DMS153 (cell line): ENCODE measurements at regions not wholly inside any gene's neighbourhood (a gene's known extent, or its start where the extent isn't known, plus 50 kb on each side); places are given as distances from the start of the nearest gene placed in this dataset.

Experiments used
- DNase-seq: peaks from one replicate; lab custom pipeline; 2025; lab: John Stamatoyannopoulos, UW

DNA sequence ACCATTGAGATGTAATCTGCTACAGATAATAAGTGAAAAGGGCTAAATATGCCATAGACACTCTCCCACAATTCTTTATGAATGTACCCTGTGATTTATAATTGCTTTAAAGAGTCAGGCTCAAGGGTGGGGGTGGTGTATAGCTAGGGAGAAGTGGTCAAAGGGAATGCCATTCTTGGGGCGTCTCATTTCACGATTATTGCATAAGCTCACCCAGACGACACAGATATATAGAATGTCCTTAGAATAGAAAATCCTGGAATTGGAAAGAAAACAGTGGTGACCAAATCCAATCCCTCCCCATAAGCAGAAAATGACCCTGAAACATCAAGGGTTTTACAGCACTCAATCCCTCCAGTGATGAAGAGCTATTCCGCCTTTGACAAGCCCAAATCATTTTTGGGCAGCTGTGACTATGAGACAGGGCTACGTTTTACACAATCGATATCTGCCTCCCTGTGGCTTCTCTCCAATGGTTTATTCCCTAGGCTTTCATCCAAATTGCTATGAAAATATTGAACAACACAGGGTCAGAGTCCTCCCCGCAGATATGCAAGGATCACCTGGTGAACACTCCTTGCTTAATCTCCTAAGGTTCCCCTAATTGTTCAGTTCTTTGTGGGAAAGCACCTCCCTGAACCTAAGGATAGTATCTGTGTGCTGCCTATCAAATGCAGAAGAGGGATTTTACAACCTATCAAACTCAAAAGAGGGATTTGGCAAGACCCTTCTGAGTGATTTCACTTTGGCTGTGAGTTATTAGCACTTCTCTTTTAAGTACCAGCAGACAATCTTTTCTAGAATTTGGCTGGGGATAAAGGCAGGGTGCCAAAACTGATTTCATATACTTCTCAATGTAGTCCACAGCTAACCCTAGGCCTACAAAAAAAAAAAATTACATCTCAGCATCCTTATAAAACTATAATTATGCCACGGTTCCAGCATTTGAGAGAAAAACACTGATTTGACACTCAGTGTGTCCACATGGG is 144.9 kb upstream of the CDH6 start:
- no peak for DNase-seq

DNA sequence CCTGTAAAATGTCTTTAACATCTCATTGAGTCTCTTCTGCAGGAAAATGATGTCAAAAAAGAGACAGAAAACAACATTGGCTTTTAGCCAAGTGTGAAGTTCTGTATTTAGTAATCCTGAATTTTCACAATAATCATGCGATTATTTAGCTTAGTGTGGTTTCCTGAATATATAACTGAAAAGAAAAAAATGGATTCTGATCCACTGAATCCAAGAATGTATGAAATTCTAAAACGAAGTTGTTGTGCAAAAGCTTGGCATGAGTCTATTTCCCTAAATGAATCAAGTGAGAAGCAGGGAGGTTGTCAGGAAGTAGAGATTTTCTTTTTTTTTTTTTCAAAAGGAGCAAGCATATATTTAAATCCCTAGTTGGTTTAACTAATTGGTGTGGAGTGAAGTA is 145.9 kb upstream of the CDH6 start:
- DNase-seq: no peak

DNA sequence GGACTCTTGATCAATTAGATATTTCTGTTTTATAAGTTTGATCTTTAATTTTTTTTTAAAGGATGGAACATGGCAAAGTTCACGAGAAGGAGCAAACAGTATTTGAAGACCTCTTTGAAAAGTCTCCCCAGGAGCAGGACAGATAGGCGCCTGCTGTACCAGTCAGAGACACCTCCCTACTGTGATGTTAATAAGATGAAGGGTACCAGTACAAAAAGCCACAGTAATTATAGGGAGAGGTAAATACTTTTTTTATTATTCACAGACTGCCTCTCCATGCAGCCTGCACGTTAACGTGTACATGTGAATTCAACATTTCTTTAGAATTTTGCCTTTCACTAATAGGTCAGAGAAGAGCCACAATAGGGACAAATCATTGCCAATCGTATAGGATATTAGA is 146.5 kb upstream of the CDH6 start:
- no peak for DNase-seq

DNA sequence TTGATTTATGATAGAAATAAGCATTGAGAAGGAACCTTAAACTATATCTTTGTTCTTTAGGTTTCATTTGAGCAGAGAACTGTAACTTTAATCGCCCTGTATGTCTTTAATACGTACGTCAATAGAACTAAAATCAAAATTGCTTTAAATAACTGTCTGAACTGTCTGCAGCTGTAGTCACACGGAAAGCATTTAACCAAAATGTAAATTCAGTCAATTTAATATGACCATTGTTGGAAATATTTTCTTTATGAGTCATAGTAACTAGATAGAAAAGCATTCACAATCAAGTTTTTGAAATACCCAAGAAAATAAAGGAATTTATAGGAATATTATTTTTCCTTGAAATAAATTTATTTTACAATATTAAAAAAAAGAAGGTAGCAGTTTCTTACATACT is 157.1 kb upstream of the CDH6 start:
- no peak for DNase-seq

DNA sequence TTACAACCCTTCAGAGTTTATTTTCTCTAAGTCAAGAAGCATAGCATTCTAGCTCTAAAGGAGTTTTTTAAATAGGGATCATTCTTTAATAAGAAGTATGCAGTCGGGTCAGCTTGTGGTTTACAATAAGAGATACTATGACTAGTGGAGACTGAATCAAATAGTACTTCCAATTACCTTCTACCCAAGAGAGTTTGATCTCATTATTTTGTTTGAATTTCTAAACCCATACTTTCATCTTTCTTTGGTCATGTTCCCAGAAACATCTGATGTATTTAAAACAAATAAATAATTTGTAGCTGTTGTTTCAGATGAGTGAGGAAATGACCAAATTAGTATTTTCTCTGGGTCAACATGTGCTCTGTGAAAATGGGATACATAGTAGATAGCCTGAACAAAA is 160.2 kb upstream of the CDH6 start:
- DNase-seq: no peak

DNA sequence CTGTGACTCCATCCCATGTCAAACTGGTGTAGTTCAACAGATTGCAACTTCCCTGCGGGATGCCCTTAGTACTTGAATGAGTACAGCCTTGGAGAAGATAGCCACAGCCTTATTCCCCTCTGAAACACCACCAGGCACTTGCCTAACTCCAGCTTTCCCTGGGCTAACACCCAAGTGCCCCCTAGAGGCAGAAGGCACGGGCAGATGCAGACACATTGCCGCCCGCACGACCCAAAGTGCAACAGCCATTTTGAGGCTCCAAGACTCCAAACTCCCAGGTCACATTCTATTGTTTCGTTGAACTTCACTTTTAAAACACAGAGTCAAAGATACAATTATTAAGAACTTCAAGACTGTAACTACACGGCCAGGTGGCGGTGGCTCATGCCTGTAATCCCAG is 163.6 kb upstream of the CDH6 start:
- no peak for DNase-seq

DNA sequence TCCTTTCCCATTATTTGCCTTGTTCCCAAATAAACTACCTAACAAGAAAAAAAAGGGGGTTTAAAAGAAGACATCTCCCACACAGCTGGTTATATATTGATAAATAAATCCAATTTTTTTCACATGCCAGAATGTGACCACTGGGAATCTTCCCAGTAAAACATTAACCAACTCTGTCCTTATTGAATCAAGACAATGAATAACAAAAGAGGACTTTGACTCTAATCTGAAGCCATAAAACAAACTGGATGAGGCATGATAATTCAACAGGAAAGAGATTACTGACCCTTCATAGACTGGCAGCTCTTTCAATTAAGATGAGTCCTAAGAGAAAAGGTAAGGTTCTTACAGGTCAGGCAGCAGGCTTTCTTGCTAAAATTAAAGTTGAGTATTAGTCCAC is 165.8 kb upstream of the CDH6 start:
- DNase-seq: no peak

DNA sequence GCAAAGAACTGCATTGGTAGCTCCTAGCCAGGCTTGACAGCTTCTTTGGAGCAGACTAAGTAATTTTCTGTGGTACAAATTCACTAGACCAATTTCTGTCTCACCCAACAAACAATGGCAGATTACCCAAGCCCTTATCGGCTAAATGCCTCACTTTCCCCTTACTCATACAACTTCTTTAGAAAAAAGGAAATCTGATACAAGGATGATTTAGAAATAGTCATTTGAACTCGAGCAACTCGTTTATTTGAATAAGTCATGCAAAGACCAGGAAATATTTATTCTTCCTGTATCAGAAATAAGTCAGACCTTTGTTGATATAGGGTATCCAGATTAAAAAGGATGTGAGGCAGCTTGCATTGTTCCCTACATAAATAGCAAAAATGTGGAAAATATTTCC is 170.4 kb upstream of the CDH6 start:
- DNase-seq: no peak

DNA sequence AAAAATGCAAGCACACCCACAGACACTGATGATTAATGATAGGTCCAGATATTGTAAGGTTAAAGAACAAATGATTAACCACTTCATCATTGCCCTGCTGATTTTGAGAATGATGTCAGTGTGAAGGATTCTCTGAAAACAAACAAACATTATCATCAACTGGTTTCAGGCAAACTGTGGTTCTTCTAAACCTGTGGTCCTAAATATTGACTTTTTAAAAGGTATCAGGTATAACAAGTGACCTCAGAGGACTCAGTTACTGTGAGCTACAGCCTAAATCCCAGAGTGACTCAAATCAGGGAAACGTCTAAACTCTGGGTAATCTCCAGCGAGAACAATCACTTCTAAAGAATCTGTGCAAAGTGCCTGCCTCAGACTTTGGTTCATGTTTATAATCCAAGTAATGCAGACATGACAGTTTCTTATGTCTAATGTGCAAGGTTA is 172.3 kb upstream of the CDH6 start:
- no peak for DNase-seq

DNA sequence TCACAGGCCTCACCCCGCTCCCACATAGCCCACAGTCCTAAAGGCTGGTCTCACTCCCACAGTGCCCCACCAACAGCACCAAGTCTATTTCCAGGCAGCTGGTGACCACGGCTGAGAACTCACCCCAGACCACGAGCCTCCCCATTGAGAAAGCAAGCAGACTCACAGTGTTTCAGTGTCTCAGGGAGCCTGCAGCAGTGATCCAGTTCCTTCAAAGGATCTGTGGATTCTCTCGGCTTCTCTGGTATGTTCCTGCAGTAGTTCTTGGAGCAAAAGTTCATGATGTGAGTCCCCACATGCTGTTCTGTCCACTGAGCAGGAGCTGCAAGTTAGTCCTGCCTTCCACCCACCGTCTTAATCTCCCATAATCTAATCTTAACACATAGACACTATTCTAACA is 185.3 kb upstream of the CDH6 start:
- DNase-seq: no peak

DNA sequence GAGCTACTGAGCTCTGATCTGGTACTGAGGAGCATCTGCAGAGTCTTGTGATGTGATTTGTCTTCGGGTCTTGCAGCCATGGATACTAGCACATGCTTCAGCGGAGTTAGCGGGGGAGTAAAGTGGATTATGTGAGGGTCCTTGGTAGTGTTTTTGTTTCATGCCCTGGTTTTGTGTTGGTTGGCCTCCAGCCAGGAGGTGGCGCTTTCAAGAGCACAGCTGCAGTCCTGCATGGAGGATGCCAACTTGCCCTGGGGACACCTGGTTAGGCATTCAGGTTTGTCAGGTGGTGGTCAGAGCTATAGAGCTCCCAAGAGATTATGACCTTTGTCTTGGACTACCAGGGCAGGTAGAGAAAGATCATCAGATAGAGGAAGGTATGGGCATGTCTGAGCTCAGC is 185.8 kb upstream of the CDH6 start:
- DNase-seq: no peak

DNA sequence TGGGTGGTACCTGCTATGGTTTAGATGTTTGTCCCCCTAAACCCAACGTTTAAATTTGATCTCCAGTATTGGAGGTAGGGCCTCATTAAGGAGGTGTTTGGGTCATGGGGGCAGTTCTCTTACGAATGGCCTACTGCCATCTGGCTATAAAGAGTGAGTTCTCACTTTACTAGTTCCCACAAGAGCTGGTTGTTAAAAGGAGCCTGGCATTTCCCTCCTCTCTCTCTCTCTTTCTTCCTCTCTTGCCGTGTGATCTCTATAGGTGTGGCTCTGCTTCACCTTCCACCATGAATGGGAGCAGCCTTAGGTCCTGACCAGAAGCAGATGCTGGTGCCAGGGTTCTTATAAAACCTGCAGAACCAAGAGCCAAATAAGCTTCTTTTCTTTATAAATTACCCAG is 193.2 kb upstream of the CDH6 start:
- DNase-seq: no peak

DNA sequence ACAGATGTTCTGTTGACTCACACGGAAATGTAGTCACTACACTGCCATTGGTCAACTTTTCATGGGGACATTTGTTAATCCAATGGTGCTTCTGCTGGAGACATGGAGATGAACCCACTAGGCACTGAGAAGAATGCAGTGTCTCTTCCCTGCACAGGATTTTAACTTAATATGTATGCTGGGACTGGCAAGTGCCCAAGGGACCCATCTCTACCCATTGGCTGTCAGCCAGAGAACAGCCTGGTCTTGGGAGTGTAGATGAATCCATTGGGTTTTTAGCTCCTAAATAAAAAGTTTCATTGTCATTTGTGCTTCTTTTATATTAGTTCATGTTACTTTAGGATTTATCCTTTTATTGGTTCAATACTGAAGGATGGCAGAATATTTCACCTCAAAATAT is 195.8 kb upstream of the CDH6 start:
- no peak for DNase-seq

DNA sequence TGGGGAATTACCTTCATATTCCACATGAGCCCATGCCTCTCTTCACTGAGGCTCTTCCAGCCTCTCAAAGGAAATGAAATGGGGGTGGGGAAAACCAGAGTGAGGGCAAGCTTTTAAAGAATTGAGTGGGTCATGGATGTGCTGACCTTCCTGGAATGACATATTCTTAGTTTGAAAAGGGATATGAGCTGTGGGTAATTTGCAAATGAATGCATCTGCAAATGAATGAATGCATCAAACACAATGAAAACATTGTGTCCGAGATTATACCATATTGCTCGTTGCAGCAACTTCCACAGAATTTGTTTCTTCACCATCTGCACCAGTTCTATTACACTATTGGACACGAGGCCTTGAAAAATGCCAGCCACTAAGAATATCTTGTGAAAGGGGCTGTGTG is 198.6 kb upstream of the CDH6 start:
- DNase-seq: no peak

DNA sequence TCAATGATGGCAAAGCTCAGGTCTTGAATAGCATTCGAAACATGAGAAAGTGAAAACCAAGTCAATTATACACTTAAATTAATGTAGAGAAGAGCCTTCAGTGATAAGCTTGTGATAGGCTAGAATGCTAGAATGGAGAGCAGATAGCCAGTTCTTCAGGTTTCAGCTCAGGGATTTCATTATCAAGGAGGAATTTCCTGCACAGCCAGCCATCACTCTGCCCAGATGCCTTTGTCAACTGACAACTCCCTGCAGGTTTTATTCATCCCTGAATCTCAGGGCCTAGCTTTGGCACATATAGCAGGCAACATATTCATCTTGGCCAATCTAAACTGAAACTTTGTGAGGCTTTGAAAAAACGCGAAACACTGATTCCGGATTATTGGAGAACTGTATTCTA is 199.3 kb upstream of the CDH6 start:
- no peak for DNase-seq

DNA sequence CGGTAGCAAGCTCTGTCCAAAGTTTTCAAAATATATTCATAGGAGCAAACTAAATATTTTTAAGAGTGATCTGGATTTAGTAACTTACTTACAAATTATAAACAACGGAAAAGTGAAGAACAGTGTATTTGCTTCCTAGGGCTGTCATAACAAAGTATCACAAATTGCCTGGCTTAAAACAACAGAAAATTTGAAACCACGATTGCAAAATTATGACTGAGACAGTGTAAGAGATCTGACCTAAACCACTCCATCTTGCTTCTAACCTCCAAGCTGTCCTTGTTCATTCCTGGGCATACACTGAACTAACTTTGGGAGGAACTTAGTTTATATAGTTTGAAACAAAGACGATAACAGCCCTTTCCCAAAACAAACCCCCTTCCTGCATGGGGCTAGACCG is 202.0 kb upstream of the CDH6 start:
- DNase-seq: no peak

DNA sequence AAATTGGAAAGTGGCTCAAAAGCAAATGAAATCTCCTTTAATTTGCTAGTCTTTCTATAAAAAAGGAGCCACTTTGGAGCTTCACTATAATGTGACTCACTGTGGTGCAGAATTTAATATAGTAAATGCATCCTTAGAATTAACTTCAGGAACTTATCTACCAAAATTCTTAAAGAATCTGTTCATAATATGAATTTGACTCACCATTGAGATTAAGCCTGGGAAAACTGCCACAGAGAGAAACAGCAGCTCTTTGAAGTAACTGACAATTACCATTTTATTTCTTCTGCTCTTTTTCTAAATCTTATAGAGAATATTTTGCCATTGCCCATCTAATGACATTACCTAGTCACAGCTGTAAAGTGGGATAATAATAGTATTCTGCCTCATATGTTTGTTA is 211.9 kb upstream of the CDH6 start:
- DNase-seq: no peak

DNA sequence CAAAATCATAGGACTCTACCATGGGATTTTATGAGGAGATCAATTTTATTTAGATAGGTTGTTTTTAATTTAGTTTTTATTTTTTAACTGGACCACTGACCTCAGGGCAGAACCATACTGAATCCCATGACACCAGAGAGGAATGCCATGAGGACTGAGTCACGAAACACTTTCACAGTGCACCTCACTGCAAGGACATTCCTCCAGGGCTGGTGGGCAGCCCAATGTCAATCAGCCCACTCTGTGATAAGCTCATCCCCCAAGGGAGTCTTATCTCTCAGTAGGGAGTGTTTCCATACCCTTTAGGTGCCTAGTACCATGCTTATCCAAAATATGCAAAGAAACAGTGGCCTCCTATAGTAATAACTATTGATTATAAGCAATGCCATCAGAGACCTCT is 224.5 kb upstream of the CDH6 start:
- no peak for DNase-seq

DNA sequence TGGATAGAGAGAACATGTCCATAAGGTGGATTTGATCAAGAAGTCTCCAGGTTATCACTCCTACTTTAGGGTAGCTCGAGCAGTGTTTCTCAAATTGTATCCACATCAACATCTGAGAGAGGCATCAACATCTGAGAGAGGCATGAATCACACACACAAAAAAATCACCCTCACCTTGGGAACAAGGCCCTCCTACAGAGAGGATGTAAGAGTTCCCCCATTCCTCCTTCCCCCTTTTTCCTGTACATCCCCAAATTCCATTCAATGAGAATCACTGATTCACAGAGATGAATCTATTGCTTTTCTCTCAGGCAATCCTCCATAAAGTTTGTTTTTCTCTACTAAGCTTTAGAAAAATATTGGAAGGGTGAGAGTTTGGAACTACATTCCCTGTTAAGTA is 233.4 kb upstream of the CDH6 start:
- no peak for DNase-seq

DNA sequence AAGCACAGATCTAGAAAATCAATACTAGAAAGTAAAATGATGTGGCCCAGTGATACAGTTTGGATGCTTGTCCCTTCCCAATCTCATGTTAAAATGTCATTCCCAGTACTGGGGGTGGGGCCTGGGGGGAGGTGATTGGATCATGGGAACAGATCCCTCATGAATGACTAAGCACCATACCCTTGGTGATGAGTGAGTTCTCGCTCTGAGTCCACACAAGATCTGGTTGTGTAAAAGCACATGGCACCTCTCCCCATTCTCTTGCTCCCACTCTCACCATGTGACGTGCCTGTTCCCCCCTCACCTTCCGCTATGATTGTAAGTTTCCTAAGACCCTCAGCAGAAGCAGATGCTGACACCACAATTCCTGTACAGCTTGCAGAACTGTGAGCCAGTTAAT is 234.2 kb upstream of the CDH6 start:
- DNase-seq: no peak

DNA sequence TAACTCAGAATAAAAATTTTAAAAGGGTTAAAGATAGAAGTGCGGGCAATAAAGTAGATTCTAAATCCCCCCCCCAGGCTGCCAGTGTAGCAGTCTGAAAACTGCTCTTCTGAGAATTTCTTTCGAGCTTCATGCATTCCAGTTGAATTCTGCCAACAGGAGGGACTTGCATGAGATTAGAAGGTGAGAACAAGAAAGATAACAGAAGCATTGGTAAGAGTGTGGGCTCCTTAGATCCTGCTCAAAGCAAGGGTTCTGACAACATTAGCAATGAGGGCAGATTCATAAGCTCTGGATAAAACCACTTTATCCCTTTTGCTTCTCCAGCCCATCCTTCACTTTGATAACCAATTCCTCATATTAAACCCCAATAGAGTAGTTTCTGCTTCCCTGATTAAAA is 235.9 kb upstream of the CDH6 start:
- DNase-seq: no peak

DNA sequence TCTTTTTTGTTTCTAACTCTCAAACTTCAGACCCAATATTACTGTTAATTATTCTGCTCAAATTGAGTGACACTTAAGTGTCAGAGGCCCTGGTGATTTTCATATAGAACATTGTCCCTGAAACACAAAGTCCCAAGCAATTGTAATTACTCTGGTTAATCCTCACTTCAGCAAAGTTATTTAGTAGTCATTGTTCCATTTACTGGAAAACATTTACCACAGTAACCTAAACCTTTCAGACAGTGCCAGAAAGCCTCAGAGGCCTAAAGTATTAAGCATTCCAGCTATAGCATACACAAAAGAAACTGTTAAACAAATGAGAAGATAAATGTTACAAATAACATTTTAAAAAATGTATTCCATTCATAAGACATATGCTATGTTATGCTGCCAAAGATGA is 237.2 kb upstream of the CDH6 start:
- DNase-seq: no peak

DNA sequence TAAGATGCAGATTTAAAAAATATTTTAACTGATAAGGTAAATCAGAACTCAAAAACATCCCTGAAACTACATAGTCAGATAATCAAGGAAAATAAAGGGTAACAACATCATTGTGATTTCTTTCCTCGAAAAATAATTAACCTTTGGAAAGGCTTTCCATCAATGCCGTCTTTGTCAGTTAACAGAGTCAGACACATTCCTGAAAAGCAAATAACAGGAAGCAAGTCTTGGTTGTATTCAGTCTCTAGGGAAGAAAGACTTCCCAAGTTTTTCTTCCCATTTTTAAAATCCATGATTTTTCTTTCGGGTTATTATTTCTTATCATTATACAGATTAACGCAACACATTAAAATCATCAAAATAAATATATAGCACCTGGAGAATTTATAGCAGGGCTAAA is 256.4 kb upstream of the CDH6 start:
- no peak for DNase-seq

DNA sequence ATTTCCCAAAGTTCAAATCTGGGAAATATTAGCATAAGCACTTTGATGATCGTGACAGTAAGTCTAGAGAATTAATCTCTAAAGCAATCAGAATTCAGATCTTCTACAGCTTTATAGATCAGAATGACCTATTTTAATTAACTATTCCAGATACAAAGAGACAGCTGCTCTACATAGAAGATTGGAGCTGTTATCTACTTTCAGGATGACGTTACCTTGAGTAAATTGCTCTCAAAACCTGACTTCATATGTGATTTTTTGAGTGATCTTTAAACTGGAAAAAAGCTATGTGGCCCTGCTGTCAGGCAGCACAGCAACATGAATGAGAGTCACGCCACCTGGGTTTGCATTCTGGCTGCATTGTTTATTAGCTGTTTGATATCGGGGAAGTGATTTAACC is 259.9 kb upstream of the CDH6 start:
- no peak for DNase-seq
